A673 (cell line): ENCODE measurements at regions not wholly inside any gene's neighbourhood (a gene's known extent, or its start where the extent isn't known, plus 50 kb on each side); places are given as distances from the start of the nearest gene placed in this dataset.

Experiments
- CTCF ChIP-seq: fragments of 300-800, 200-600 bp; sonication (generic); conservative IDR thresholded peaks from 2 replicates; pipeline ENCODE4 v1.5.1; 2017; ENCODE audit warnings: low read depth, mild to moderate bottlenecking, antibody characterized with exemption, low read length, moderate library complexity, mixed read lengths
- EZH2 ChIP-seq: fragments of 200-600 bp; sonication (generic); IDR thresholded peaks from 2 replicates; pipeline ENCODE4 v1.6.1; 2017; ENCODE audit warnings: borderline replicate concordance, low read depth, mild to moderate bottlenecking, mixed read lengths, antibody characterized with exemption, low read length; ENCODE audit not compliant: poor library complexity, severe bottlenecking

GRCh38 chr2:221161186-221161585 lies 410.9 kb downstream of the EPHA4 start:
- TF ChIP-seq EZH2 = no peak
- no peak for TF ChIP-seq CTCF
